PC-9 (cell line): ENCODE measurements at regions not wholly inside any gene's neighbourhood (a gene's known extent, or its start where the extent isn't known, plus 50 kb on each side); places are given as distances from the start of the nearest gene placed in this dataset.

ENCODE experiments used
- BruUV-seq: library from RNA; stranded (reverse); fragments of 400-500 nt; replicated peaks from 2 replicates; lab custom pipeline; 2021; lab: Mats Ljungman, UMichigan
- CTCF ChIA-PET: fragments of 300-600 bp; sonication (Branson Sonifier 250); formaldehyde crosslinking; loops from one replicate; lab custom pipeline; 2022; ENCODE audit warnings: antibody characterized with exemption; lab: Charles Lee
- POLR2A ChIA-PET: fragments of 300-600 bp; sonication (Branson Sonifier 250); formaldehyde crosslinking; loops from one replicate; lab custom pipeline; 2022; ENCODE audit warnings: antibody characterized with exemption; ENCODE audit not compliant: unreplicated experiment; lab: Charles Lee
- DNase-seq, 2 experiments: peaks; one replicate each; pipeline versions ENCODE4 v3.0.0 to v3.0.0-alpha.2; 2015 to 2022; ENCODE audit warnings: mixed read lengths in 1 of 2
- H2AFZ ChIP-seq: fragments of 200-600 bp; sonication (generic); 2 replicates; pipeline ENCODE4 v1.8.1; 2017; ENCODE audit warnings: antibody characterized with exemption
- H3F3A ChIP-seq: fragments of 200-600 bp; sonication (generic); 2 replicates; pipeline ENCODE4 v1.8.1; 2017; ENCODE audit warnings: antibody characterized with exemption, mild to moderate bottlenecking, low read depth; ENCODE audit not compliant: insufficient read depth
- H3K27ac ChIP-seq: fragments of 200-600 bp; sonication (generic); 2 replicates; pipeline ENCODE4 v1.6.1; 2016; ENCODE audit warnings: mixed run types
- H3K27me3 ChIP-seq: fragments of 200-600 bp; sonication (generic); 2 replicates; pipeline ENCODE4 v1.6.1; 2016; ENCODE audit warnings: low read depth, mixed run types; ENCODE audit not compliant: insufficient read depth
- H3K36me3 ChIP-seq: fragments of 200-600 bp; sonication (generic); 2 replicates; pipeline ENCODE4 v1.6.1; 2016; ENCODE audit warnings: low read depth, mixed run types
- H3K4me1 ChIP-seq: fragments of 200-600 bp; sonication (generic); replicated peaks from 2 replicates; pipeline ENCODE4 v1.6.1; 2016; ENCODE audit warnings: mixed run types; ENCODE audit not compliant: insufficient read depth
- H3K4me2 ChIP-seq: fragments of 200-600 bp; sonication (generic); 2 replicates; pipeline ENCODE4 v1.6.1; 2017; ENCODE audit warnings: mixed run types
- H3K4me3 ChIP-seq: fragments of 200-600 bp; sonication (generic); 2 replicates; pipeline ENCODE4 v1.6.1; 2016; ENCODE audit warnings: mixed run types
- H3K79me2 ChIP-seq: fragments of 200-600 bp; sonication (generic); 2 replicates; pipeline ENCODE4 v1.6.1; 2017; ENCODE audit warnings: low read depth, mixed run types
- H3K9me2 ChIP-seq: fragments of 200-600 bp; sonication (generic); 2 replicates; pipeline ENCODE4 v1.8.1; 2017; ENCODE audit warnings: mild to moderate bottlenecking; ENCODE audit not compliant: insufficient read depth
- H3K9me3 ChIP-seq: fragments of 200-600 bp; sonication (generic); 2 replicates; pipeline ENCODE4 v1.8.1; 2016; ENCODE audit warnings: low read depth; ENCODE audit not compliant: insufficient read depth
- H4K20me1 ChIP-seq: fragments of 200-600 bp; sonication (generic); 2 replicates; pipeline ENCODE4 v1.8.1; 2017; ENCODE audit not compliant: insufficient read depth
- CTCF ChIP-seq: fragments of 200-600 bp; sonication (generic); conservative IDR thresholded peaks from 2 replicates; pipeline ENCODE4 v1.6.1; 2017; ENCODE audit warnings: mixed run types, antibody characterized with exemption, mild to moderate bottlenecking, moderate library complexity
- EZH2 ChIP-seq: fragments of 200-600 bp; sonication (generic); IDR thresholded peaks from 2 replicates; pipeline ENCODE4 v1.8.0; 2017; ENCODE audit warnings: antibody characterized with exemption, low read depth
- intact Hi-C: fragments of 100-400 bp; cut with micrococcal nuclease; formaldehyde crosslinking; loops from one replicate; pipeline ENCODE4 v1.10.0; 2022; ENCODE audit not compliant: unreplicated experiment

GRCh38 chr2:163314712-163315111, 421.1 kb downstream of the FIGN start:
- no peak for TF ChIP-seq EZH2
- no peak for TF ChIP-seq CTCF
- DNase-seq, result no peak
- Histone ChIP-seq H3K79me2 (no peaks in the 10 kb centered on the region), H3K4me2 (no peak overlapping the region), H3K4me1 (no peaks in the 10 kb centered on the region), H3K9me3 (no peaks in the 10 kb centered on the region), H3K9me2 (no peaks in the 10 kb centered on the region), H4K20me1 (no peaks in the 10 kb centered on the region), H3K27me3 (no peaks in the 10 kb centered on the region), H3K36me3 (no peaks in the 10 kb centered on the region), H3K27ac (no peak overlapping the region), H3K4me3 (no peak overlapping the region), H3F3A (no peaks in the 10 kb centered on the region), H2AFZ (no peak overlapping the region)
- ChIA-PET POLR2A (no interaction called here), CTCF (no interaction called here)
- intact Hi-C loops, result no loop called here
- no TSS peak for BruUV-seq

DNA sequence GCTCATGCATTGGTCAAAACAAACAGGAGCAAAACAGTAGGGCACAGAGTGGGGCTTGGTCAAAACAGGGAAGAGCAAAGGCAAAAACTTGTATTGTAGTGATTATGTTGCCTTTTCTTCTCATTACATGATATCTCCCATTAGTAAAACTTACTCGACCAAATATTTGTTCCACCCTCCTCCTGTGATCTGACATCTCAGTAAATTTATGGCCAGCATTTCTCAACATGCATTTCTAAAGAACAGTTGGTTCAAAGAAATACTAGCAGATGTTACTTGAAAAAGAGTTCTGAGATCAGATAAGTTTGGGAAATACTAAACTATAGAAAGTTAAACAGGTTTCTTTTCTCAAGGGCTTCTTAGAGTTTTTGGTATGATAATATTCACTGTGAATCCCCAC, 423.1 kb downstream of the FIGN start:
- Histone ChIP-seq H3K4me2 (no peak overlapping the region), H2AFZ (no peak overlapping the region), H3K9me2 (no peaks in the 10 kb centered on the region), H3K36me3 (no peaks in the 10 kb centered on the region), H3K9me3 (peaks cover 3% of the 10 kb centered on the region; the same call in 1 of the 2 replicates), H3K27ac (no peak overlapping the region), H3F3A (no peaks in the 10 kb centered on the region), H3K4me3 (no peak overlapping the region), H3K27me3 (no peaks in the 10 kb centered on the region), H4K20me1 (no peaks in the 10 kb centered on the region), H3K4me1 (no peaks in the 10 kb centered on the region), H3K79me2 (no peaks in the 10 kb centered on the region)
- POLR2A ChIA-PET, result no interaction called here
- no TSS peak for BruUV-seq
- DNase-seq, result no peak
- CTCF ChIA-PET, result no interaction called here
- intact Hi-C loops, result no loop called here
- TF ChIP-seq EZH2 (no peak), CTCF (no peak)

- H3K36me3 ChIP-seq, result no peaks in the 10 kb centered on the region
- H3K4me2 ChIP-seq, result no peak overlapping the region
- no peaks in the 10 kb centered on the region for H3K4me1 ChIP-seq
- H3K9me2 ChIP-seq, result no peaks in the 10 kb centered on the region
- no peaks in the 10 kb centered on the region for H3K27me3 ChIP-seq
- H2AFZ ChIP-seq, result no peak overlapping the region
- intact Hi-C loops, result no loop called here
- ChIA-PET POLR2A (no interaction called here), CTCF (no interaction called here)
- no TSS peak for BruUV-seq
- H3K27ac ChIP-seq, result no peak overlapping the region
- no peak for DNase-seq
- no peaks in the 10 kb centered on the region for H3F3A ChIP-seq
- H3K9me3 ChIP-seq, result peaks cover 3% of the 10 kb centered on the region; the same call in 1 of the 2 replicates
- no peaks in the 10 kb centered on the region for H3K79me2 ChIP-seq
- no peaks in the 10 kb centered on the region for H4K20me1 ChIP-seq
- no peak overlapping the region for H3K4me3 ChIP-seq
- TF ChIP-seq EZH2 (no peak), CTCF (no peak)
Measured at GRCh38 chr2:163306647-163307046, 429.2 kb downstream of the FIGN start.
